ENCODE measurements at regions not wholly inside any gene's neighbourhood (a gene's known extent, or its start where the extent isn't known, plus 50 kb on each side); places are given as distances from the start of the nearest gene placed in this dataset.

DNA sequence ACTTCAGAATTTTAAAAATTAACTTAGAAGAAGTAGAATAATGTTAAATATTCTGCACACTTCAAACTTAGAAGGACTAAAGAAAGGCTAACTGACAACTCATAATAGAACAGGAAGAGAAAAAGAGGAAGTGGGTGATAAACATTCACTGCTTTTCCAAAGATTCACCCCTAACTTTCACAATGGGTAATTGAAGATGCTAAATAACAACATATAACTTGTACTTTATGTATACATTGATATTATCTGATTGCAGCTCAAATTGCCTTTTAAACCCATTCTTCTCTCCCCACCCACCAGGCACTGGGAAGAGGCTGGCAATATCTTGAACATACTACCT lies 376.6 kb downstream of the EFNA5 start:
- Histone ChIP-seq H3K9ac (ENCODE audit: low read depth, low read length) (no peak overlapping the region), H3K27ac (ENCODE audit: insufficient read depth, low read length) (no peak overlapping the region), H2BK120ac (ENCODE audit: low read depth, low read length) (no peak overlapping the region), H3K9me1 (ENCODE audit: insufficient read depth, low read length) (no peaks in the 10 kb centered on the region), H3K27me3 (ENCODE audit: control insufficient read depth, insufficient read depth, low read length) (no peaks in the 10 kb centered on the region), H3K23ac (ENCODE audit: low read depth, low read length) (no peak overlapping the region), H4K20me1 (ENCODE audit: insufficient read depth, low read length) (no peaks in the 10 kb centered on the region), H4K91ac (ENCODE audit: insufficient read depth, low read depth, low read length) (no peak overlapping the region), H2BK15ac (ENCODE audit: low read depth, low read length) (no peak overlapping the region), H3K9me3 (ENCODE audit: control insufficient read depth, insufficient read depth, low read length) (no peaks in the 10 kb centered on the region), H2BK5ac (ENCODE audit: low read depth, low read length, poor library complexity, severe bottlenecking) (no peak overlapping the region), H2AK5ac (ENCODE audit: low read depth, low read length) (no peak overlapping the region), H3K14ac (replicated peaks; ENCODE audit: low read depth, low read length) (no peak overlapping the region), H4K8ac (ENCODE audit: low read depth in 2 of 2, low read length in 2 of 2) (no peak overlapping the region), H3K18ac (ENCODE audit: low read depth, low read length) (no peak overlapping the region), H4K5ac (ENCODE audit: low read depth, low read length) (no peak overlapping the region), H2AK9ac (replicated peaks; ENCODE audit: low read depth, low read length, poor library complexity) (no peak overlapping the region), H3K36me3 (ENCODE audit: control insufficient read depth, insufficient read depth, low read length) (no peaks in the 10 kb centered on the region), H3K56ac (ENCODE audit: extremely low read depth, insufficient read depth, low read length) (no peak overlapping the region), H3K4me2 (ENCODE audit: low read depth, low read length) (no peak overlapping the region), H3K4me1 (ENCODE audit: control insufficient read depth, insufficient read depth, low read length) (no peaks in the 10 kb centered on the region), H2BK20ac (ENCODE audit: low read depth, low read length) (no peak overlapping the region), H2AFZ (replicated peaks; ENCODE audit: low read length, poor library complexity) (no peak overlapping the region), H3K4me3 (ENCODE audit: insufficient read depth, low read depth, low read length) (no peak overlapping the region), H3K79me1 (ENCODE audit: low read depth in 1 of 2, low read length in 2 of 2) (no peaks in the 10 kb centered on the region), H3K4ac (ENCODE audit: low read depth, low read length) (no peak overlapping the region)
- dilution Hi-C loops (cut with HindIII; ENCODE audit: low sequenced_read_pairs, unreplicated experiment) = no loop called here
- intact Hi-C loops (cut with micrococcal nuclease) = no loop called here
- TF ChIP-seq RAD21 (IDR thresholded peaks at IDR 0.05; ENCODE audit: low read length) (no peak), NFE2L2 (IDR thresholded peaks at IDR 0.05; ENCODE audit: low read depth, low read length) (no peak), BHLHE40 (IDR thresholded peaks at IDR 0.05; ENCODE audit: low read depth, low read length) (no peak), RCOR1 (IDR thresholded peaks at IDR 0.05; ENCODE audit: insufficient replicate concordance, low read length) (no peak), MAFK (IDR thresholded peaks at IDR 0.05; ENCODE audit: low read depth, low read length) (no peak), FOS (IDR thresholded peaks at IDR 0.05; ENCODE audit: low read depth, low read length) (no peak), CEBPB (IDR thresholded peaks at IDR 0.05; ENCODE audit: low read depth, low read length) (no peak), MAZ (IDR thresholded peaks at IDR 0.05; ENCODE audit: borderline replicate concordance, low read depth, low read length) (no peak), RFX5 (IDR thresholded peaks at IDR 0.05; ENCODE audit: low read depth, low read length) (no peak), SMC3 (IDR thresholded peaks at IDR 0.05; ENCODE audit: low read depth, low read length) (no peak), POLR2A (IDR thresholded peaks at IDR 0.05; ENCODE audit: low read depth, low read length) (no peak)
- TF ChIP-seq, protein P1, sequence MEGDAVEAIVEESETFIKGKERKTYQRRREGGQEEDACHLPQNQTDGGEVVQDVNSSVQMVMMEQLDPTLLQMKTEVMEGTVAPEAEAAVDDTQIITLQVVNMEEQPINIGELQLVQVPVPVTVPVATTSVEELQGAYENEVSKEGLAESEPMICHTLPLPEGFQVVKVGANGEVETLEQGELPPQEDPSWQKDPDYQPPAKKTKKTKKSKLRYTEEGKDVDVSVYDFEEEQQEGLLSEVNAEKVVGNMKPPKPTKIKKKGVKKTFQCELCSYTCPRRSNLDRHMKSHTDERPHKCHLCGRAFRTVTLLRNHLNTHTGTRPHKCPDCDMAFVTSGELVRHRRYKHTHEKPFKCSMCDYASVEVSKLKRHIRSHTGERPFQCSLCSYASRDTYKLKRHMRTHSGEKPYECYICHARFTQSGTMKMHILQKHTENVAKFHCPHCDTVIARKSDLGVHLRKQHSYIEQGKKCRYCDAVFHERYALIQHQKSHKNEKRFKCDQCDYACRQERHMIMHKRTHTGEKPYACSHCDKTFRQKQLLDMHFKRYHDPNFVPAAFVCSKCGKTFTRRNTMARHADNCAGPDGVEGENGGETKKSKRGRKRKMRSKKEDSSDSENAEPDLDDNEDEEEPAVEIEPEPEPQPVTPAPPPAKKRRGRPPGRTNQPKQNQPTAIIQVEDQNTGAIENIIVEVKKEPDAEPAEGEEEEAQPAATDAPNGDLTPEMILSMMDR (conservative IDR thresholded peaks at IDR 0.05; ENCODE audit: low read depth, low read length) = no peak
- TF ChIP-seq, protein P2, sequence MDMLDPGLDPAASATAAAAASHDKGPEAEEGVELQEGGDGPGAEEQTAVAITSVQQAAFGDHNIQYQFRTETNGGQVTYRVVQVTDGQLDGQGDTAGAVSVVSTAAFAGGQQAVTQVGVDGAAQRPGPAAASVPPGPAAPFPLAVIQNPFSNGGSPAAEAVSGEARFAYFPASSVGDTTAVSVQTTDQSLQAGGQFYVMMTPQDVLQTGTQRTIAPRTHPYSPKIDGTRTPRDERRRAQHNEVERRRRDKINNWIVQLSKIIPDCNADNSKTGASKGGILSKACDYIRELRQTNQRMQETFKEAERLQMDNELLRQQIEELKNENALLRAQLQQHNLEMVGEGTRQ (IDR thresholded peaks at IDR 0.05; ENCODE audit: low read depth, low read length) = no peak
- TF ChIP-seq, protein P3, sequence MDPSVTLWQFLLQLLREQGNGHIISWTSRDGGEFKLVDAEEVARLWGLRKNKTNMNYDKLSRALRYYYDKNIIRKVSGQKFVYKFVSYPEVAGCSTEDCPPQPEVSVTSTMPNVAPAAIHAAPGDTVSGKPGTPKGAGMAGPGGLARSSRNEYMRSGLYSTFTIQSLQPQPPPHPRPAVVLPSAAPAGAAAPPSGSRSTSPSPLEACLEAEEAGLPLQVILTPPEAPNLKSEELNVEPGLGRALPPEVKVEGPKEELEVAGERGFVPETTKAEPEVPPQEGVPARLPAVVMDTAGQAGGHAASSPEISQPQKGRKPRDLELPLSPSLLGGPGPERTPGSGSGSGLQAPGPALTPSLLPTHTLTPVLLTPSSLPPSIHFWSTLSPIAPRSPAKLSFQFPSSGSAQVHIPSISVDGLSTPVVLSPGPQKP (IDR thresholded peaks at IDR 0.05; ENCODE audit: borderline replicate concordance, low read depth, low read length) = no peak
- BruUV-seq (replicated peaks) = no TSS peak
- DNase-seq (no peak), ATAC-seq (ENCODE audit: low read depth) (no peak)
- POLR2A ChIA-PET (ENCODE audit: unreplicated experiment) = no interaction called here
- in situ Hi-C loops (cut with MboI; ENCODE audit: low sequenced_read_pairs) = no loop called here
- CTCF ChIA-PET = no interaction called here

Measured in IMR-90 (cell line).